MG63 (cell line): ENCODE measurements at regions not wholly inside any gene's neighbourhood (a gene's known extent, or its start where the extent isn't known, plus 50 kb on each side); places are given as distances from the start of the nearest gene placed in this dataset.
"Not testable (repeated sequence)": the region's sequence is repeated elsewhere in the genome, so short reads cannot be mapped to it uniquely, and the experiment has no call there.

Experiments
- DNase-seq: peaks from one replicate; pipeline ENCODE4 v3.0.0-alpha.2; 2020
- H3K27me3 ChIP-seq: fragments of 250-450 bp; sonication (Bioruptor Pico); 2 replicates; pipeline ENCODE4 v1.5.1; 2020; ENCODE audit warnings: mild to moderate bottlenecking, moderate library complexity
- H3K36me3 ChIP-seq: fragments of 250-450 bp; sonication (Bioruptor Pico); 2 replicates; pipeline ENCODE4 v1.5.1; 2020; ENCODE audit warnings: mild to moderate bottlenecking, moderate library complexity
- H3K4me3 ChIP-seq: fragments of 250-450 bp; sonication (Bioruptor Pico); 2 replicates; pipeline ENCODE4 v1.5.1; 2020; ENCODE audit warnings: mild to moderate bottlenecking, moderate library complexity
- H3K9me3 ChIP-seq: fragments of 250-450 bp; sonication (Bioruptor Pico); 2 replicates; pipeline ENCODE4 v1.5.1; 2020; ENCODE audit warnings: mild to moderate bottlenecking, moderate library complexity

- Histone ChIP-seq H3K4me3 (no peak overlapping the region), H3K36me3 (no peaks in the 10 kb centered on the region)
- DNase-seq: no peak
Measured at GRCh38 chr12:67716817-67717216, 68.3 kb downstream of the DYRK2 start.

GRCh38 chr12:67719303-67719702, 70.8 kb downstream of the DYRK2 start:
- not testable (repeated sequence) for DNase-seq, H3K36me3 ChIP-seq, H3K4me3 ChIP-seq, H3K9me3 ChIP-seq, H3K27me3 ChIP-seq

More at GRCh38 chr12:67716817-67717216, 68.3 kb downstream of the DYRK2 start:
- H3K27me3 ChIP-seq: no peaks in the 10 kb centered on the region
- H3K9me3 ChIP-seq: no peaks in the 10 kb centered on the region

- H3K9me3 ChIP-seq: 0 out of 2 replicates have a peak, but pooled peaks cover 2% of the 10 kb centered on the region
- peak; percentile 62 for DNase-seq
- H3K4me3 ChIP-seq: no peak overlapping the region
- no peaks in the 10 kb centered on the region for H3K27me3 ChIP-seq
- H3K36me3 ChIP-seq: no peaks in the 10 kb centered on the region
Measured at GRCh38 chr12:67720351-67720856, 71.9 kb downstream of the DYRK2 start.

DNA sequence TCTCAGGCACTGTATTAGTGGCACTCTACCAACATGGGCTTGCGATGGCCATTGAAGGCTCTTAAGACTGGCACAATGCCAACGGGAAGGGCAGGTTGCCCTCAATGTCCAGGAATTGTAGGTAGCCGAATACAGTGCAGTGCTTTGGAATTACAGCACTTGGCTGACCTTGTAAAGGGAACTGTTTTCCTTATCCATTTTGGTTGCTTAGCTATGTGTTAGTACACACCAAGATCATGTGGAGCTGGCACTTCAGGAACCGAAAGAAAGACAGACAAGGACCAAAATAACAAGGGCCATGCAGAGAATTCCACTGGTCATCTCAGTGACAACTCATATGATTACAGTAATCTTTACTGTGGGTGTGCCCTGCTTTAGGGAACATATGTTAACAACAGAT, 72.7 kb downstream of the DYRK2 start:
- Histone ChIP-seq H3K9me3 (0 out of 2 replicates have a peak, but pooled peaks cover 2% of the 10 kb centered on the region), H3K36me3 (no peaks in the 10 kb centered on the region), H3K4me3 (no peak overlapping the region), H3K27me3 (no peaks in the 10 kb centered on the region)
- no peak for DNase-seq

DNA sequence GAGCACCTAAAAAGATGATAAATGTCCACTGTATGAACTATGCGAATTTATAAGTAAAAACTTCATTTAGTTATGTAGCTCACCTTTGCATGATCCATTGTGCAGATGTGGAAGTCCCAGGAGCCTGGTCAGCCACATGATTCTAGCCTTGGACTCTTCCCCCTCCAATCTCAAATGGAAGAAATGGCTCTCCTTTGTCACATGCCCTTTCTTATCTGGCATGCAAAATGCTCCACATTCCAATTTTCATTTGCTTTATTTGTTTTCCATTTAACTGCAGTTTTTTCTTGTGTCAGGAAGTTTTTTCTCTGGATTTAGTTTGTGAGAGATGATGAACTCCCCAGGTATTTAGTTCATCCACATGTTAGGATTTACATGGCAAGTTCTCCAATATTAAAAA, 73.8 kb downstream of the DYRK2 start:
- Histone ChIP-seq H3K36me3 (no peaks in the 10 kb centered on the region), H3K27me3 (no peaks in the 10 kb centered on the region), H3K9me3 (0 out of 2 replicates have a peak, but pooled peaks cover 2% of the 10 kb centered on the region), H3K4me3 (no peak overlapping the region)
- no peak for DNase-seq

DNA sequence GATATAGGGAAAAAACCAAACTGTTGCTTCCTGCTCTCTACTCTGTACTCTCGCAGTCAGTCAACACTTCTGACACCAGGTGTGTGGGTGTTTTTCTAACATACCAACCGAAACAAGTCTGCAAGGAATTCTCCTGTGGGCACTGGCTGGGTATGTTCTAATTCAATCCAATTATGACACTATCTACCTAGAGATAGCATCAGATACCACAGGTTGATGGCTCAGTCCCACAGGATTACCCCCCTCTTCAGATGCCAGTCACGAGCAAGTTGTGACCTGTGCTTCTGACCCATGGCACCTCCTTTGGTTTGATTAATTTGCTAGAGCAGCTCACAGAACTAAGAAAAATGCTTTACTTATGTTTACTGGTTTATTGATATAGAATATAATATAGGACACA, 78.3 kb downstream of the DYRK2 start:
- no peaks in the 10 kb centered on the region for H3K36me3 ChIP-seq
- DNase-seq: no peak
- no peaks in the 10 kb centered on the region for H3K27me3 ChIP-seq
- H3K9me3 ChIP-seq: 0 out of 2 replicates have a peak, but pooled peaks cover 2% of the 10 kb centered on the region
- no peak overlapping the region for H3K4me3 ChIP-seq

- H3K27me3 ChIP-seq: no peaks in the 10 kb centered on the region
- 0 out of 2 replicates have a peak, but pooled peaks cover 2% of the 10 kb centered on the region for H3K9me3 ChIP-seq
- H3K4me3 ChIP-seq: no peak overlapping the region
- DNase-seq: no peak
- H3K36me3 ChIP-seq: no peaks in the 10 kb centered on the region
Measured at GRCh38 chr12:67727702-67728666, 79.4 kb downstream of the DYRK2 start.

DNA sequence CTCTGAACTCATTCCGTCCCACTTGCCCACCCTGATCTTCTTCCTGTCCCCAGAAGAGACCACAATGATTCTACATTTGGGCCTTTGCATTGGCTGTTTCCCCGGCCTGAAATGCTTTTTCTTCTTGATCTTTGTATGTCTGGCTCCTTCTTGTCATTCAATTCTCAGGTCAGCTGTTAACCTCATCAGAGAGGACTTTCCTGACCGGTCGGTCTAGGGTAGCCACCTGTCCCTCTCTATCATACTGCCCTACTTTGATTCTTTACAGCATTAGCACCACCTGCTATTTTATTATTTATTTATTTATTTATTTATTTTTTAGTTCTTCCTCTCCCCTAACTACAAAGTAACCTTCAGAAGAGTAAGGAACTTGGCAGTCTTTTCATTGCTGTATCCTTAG, 84.3 kb downstream of the DYRK2 start:
- Histone ChIP-seq H3K27me3 (no peaks in the 10 kb centered on the region), H3K4me3 (no peak overlapping the region), H3K9me3 (no peaks in the 10 kb centered on the region), H3K36me3 (no peaks in the 10 kb centered on the region)
- no peak for DNase-seq

- no peak for DNase-seq
- H3K36me3 ChIP-seq: no peaks in the 10 kb centered on the region
- H3K4me3 ChIP-seq: no peak overlapping the region
- H3K9me3 ChIP-seq: no peaks in the 10 kb centered on the region
- no peaks in the 10 kb centered on the region for H3K27me3 ChIP-seq
Measured at GRCh38 chr12:67735868-67736267, 87.3 kb downstream of the DYRK2 start.

DNA sequence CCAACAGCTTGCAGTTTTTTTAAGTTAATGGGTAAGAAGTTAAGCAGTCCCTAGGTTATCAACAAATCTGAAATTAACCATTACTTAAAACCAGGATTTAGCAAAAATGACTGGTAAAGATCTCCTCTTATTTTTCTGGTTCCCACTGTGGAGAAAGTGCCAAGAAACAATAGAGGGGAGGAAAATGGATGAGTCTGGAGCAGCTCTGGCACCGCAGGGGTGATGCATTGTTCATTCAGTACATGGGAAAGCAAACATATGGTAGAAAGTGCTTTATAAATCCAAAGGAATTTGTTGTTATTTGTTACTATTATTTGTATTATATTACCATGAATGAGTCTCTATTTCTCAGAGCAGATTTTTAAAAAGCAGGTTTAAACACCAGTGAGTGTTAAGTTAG, 92.2 kb downstream of the DYRK2 start:
- no peaks in the 10 kb centered on the region for H3K9me3 ChIP-seq
- no peaks in the 10 kb centered on the region for H3K27me3 ChIP-seq
- H3K36me3 ChIP-seq: no peaks in the 10 kb centered on the region
- DNase-seq: peak; percentile 33
- H3K4me3 ChIP-seq: no peak overlapping the region

- Histone ChIP-seq H3K27me3 (no peaks in the 10 kb centered on the region), H3K36me3 (no peaks in the 10 kb centered on the region), H3K4me3 (no peak overlapping the region), H3K9me3 (no peaks in the 10 kb centered on the region)
- no peak for DNase-seq
Measured at GRCh38 chr12:67741270-67741669, 92.7 kb downstream of the DYRK2 start.

DNA sequence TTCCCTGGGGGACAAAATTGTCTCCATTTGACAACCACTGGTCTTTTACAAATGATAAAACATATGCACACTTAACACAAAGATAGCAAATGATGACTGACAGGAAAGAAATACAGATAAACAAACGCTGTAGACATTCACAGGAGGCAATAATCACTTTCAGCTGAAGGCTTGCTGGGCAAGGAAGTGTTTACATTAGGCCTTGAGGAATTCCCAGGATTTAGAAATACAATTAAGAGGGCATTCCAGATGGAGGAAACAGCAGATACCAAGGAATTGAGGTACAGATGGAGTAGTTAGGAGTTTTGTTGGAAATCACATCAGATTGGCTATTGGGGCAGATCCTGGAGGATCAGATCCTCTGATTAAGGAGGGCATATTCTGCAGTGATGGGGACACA, 93.9 kb downstream of the DYRK2 start:
- Histone ChIP-seq H3K27me3 (no peaks in the 10 kb centered on the region), H3K4me3 (no peak overlapping the region), H3K9me3 (no peaks in the 10 kb centered on the region), H3K36me3 (no peaks in the 10 kb centered on the region)
- DNase-seq: no peak

DNA sequence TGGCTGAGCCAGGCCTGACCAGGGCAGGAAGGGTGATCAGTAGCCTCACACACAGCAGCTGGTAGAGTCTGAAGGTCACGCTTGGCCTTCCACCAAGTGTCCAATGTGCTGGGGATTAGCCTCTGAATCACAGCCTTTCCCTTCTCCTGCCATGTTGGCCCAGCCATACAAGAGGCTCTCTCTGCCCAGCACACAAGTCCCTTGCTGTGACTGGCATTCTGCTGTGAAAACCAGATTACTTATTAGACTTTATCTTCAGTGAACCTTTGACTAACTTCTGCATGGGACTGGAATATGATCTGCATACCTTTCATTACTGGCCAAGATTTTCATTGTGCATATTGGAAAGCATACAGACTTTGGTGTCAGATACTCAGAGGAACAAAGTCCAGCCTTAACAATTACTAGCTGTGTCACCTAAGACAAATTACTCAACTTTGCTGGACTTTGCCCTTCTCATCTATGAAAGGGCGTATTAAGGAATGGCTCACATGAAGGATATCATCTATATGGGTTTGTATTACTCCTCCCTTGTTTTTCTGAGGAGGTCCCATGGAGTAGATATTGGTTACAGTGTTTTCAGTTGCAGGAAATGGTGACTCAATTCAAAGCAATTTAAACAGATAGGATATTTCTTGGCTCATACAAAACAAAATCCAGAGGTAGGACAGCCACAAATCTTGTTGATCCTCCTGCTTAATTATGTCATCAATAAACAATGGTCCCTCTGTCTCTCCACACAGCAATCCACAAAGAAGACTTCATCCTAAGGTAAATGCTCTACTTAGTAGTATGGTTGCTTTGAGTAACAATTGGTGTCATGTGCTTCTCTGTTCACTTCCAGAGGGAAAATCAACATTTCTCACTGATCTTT, 99.6 kb downstream of the DYRK2 start:
- Histone ChIP-seq H3K9me3 (no peaks in the 10 kb centered on the region), H3K4me3 (no peak overlapping the region), H3K36me3 (no peaks in the 10 kb centered on the region), H3K27me3 (no peaks in the 10 kb centered on the region)
- peak; percentile 95 for DNase-seq

DNA sequence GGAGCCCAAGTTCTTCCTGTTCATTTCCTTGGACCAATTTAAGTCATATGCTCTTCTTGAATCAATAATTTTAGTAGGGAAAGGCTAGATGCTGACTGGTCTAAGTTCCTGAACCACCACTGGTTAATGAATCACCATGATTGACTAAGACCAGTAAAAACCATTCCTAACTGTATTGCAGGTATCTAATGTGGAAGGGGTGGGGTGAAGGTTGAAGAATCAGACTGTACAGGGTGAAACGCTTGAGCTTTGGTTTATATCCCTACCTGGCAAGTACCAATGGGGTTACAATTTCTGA, 100.1 kb downstream of the DYRK2 start:
- no peak for DNase-seq
- Histone ChIP-seq H3K36me3 (no peaks in the 10 kb centered on the region), H3K9me3 (no peaks in the 10 kb centered on the region), H3K4me3 (no peak overlapping the region), H3K27me3 (no peaks in the 10 kb centered on the region)

DNA sequence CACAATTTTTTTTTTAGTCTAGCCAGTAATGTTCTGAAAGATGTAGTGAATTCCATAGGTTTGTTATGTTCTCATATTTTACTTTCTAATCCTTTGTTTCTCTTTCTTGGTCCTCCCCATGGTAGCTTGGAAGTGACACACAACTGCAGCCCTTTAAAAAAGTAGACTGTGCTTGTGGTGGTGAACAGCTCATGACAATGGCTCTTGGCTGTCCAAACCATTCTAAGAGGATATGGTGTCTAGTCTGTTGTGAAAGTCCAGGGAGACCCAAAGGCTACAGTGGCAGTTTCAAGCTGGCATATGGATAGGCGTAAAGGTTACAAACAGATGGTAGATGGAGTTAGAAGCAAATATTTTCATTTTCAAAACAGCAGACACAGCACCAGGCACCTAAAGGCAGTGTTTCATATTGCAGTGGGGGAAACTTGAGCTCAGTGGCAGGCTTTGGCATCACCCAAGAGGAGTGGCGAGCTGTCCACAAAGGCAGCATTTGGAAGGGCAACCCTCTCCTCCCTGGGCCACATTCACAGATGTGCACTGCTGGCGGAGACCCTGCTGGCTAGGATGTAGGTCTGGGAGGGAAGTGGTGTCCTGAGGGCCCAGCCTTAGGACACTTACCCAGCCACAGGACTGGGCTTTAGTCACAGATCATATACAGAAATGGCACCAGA, 102.1 kb downstream of the DYRK2 start:
- no peaks in the 10 kb centered on the region for H3K9me3 ChIP-seq
- H3K4me3 ChIP-seq: no peak overlapping the region
- H3K36me3 ChIP-seq: no peaks in the 10 kb centered on the region
- H3K27me3 ChIP-seq: no peaks in the 10 kb centered on the region
- no peak for DNase-seq

DNA sequence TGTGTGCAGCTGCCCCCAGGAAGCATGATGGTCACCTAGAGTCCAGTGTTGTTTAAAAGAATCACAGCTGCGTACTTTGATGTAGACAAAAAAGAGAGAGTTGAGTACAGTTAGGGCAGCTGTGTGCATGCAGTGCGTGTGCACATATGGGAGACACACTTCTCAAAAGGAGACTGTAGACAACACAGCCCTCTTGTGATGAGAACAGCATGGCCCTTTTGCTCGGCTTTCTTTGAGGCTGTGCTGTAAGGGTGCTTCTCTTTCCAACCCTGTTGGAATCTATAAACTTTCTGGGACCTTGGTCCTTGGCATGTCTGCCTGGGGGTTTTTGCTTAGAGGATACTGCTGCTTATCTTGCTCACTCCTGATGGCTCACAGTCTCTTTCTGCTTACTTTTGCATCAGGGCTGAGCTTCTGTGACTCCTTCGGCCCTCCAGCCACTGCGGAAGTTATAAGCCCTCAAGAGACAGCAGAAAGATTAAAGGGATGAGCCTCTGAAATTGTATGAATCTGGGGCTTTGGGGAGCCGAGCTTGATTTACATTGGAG, 102.9 kb downstream of the DYRK2 start:
- Histone ChIP-seq H3K36me3 (no peaks in the 10 kb centered on the region), H3K27me3 (no peaks in the 10 kb centered on the region), H3K9me3 (no peaks in the 10 kb centered on the region), H3K4me3 (no peak overlapping the region)
- no peak for DNase-seq
